Activated T-cell treated with anti-CD3 and anti-CD28 coated beads, Interleukin-2, amount 50 U/mL, for 72 hours (primary cell): ENCODE measurements at regions not wholly inside any gene's neighbourhood (a gene's known extent, or its start where the extent isn't known, plus 50 kb on each side); places are given as distances from the start of the nearest gene placed in this dataset.

Experiments
- ATAC-seq, 2 donors: fragments of 150-1000 bp; cut with Tn5 transposase; replicated peaks in 1 of 2; 2 replicates each; pipeline ENCODE4 v1.10.0; 2021; ENCODE audit warnings: moderate library complexity in 2 of 2, mild to moderate bottlenecking in 1 of 2
- DNase-seq, 2 donors: peaks; one replicate each; pipeline ENCODE4 v3.0.0; 2021 to 2022; ENCODE audit warnings: mixed read lengths in 1 of 2
- H3K27ac Mint-ChIP-seq: one replicate; pipeline ENCODE4 v1.8.0; 2022; ENCODE audit warnings: mild to moderate bottlenecking, moderate library complexity, mixed read lengths
- H3K27me3 Mint-ChIP-seq: one replicate; pipeline ENCODE4 v1.8.0; 2022; ENCODE audit warnings: low read depth, mixed read lengths
- H3K36me3 Mint-ChIP-seq, 2 donors: one replicate each; pipeline ENCODE4 v1.8.0; 2022; ENCODE audit warnings: mixed read lengths in 2 of 2, mild to moderate bottlenecking in 1 of 2; ENCODE audit not compliant: insufficient read depth in 2 of 2
- H3K4me1 Mint-ChIP-seq: one replicate; pipeline ENCODE4 v1.8.0; 2022; ENCODE audit warnings: low read depth, mixed read lengths
- H3K4me3 Mint-ChIP-seq, 2 donors: one replicate each; pipeline ENCODE4 v1.8.0; 2022; ENCODE audit warnings: mild to moderate bottlenecking in 2 of 2, mixed read lengths in 2 of 2, moderate library complexity in 2 of 2
- H3K9me3 Mint-ChIP-seq, 2 donors: one replicate each; pipeline ENCODE4 v1.8.0; 2022; ENCODE audit warnings: mixed read lengths in 2 of 2

GRCh38 chr7:81598951-81599350 lies 170.9 kb downstream of the HGF start:
- DNase-seq (no peak), ATAC-seq (no peak)
- no peaks in the 10 kb centered on the region for H3K27me3 Mint-ChIP-seq
- no peak overlapping the region for H3K4me3 Mint-ChIP-seq
- H3K27ac Mint-ChIP-seq, result no peak overlapping the region
- peaks cover 2 to 7% of the 10 kb centered on the region in 2 donors for H3K9me3 Mint-ChIP-seq
- H3K4me1 Mint-ChIP-seq, result no peaks in the 10 kb centered on the region
- no peaks in the 10 kb centered on the region for H3K36me3 Mint-ChIP-seq

- Mint-ChIP-seq H3K27me3 (no peaks in the 10 kb centered on the region), H3K4me1 (no peaks in the 10 kb centered on the region), H3K4me3 (no peak overlapping the region), H3K27ac (no peak overlapping the region), H3K36me3 (peaks cover 1 to 4% of the 10 kb centered on the region in 2 donors), H3K9me3 (peaks cover 0 to 7% of the 10 kb centered on the region in 2 donors)
- DNase-seq (no peak), ATAC-seq (no peak)
Measured at GRCh38 chr7:81594767-81595166, 175.1 kb downstream of the HGF start.

DNA sequence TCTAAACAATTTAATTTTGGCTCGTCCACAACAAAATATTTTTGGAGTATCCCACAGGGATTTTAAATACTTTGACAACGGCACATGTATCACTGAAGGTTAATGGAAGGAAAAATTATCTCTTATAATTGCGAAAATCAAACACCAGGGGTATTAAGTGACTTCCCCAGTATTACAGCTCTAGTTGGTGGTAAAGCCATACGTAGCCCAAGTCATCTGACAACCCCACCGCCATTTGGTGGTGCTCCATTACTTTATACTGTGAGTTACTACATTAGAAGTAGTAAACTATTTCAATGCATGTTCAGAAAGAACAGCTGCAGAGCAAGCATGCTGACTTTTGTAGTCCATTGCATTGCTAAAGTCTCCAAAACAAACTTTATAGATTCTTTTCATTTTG lies 179.7 kb downstream of the HGF start:
- peaks cover 1 to 4% of the 10 kb centered on the region in 2 donors for H3K36me3 Mint-ChIP-seq
- no peaks in the 10 kb centered on the region for H3K4me1 Mint-ChIP-seq
- H3K27ac Mint-ChIP-seq, result no peak overlapping the region
- H3K4me3 Mint-ChIP-seq, result no peak overlapping the region
- DNase-seq, result no peak
- no peak for ATAC-seq
- H3K9me3 Mint-ChIP-seq, result peaks cover 0 to 7% of the 10 kb centered on the region in 2 donors
- H3K27me3 Mint-ChIP-seq, result no peaks in the 10 kb centered on the region

- peaks cover 0 to 2% of the 10 kb centered on the region in 2 donors for H3K9me3 Mint-ChIP-seq
- H3K4me3 Mint-ChIP-seq, result no peak overlapping the region
- H3K4me1 Mint-ChIP-seq, result no peaks in the 10 kb centered on the region
- H3K27ac Mint-ChIP-seq, result no peak overlapping the region
- no peak for DNase-seq
- H3K36me3 Mint-ChIP-seq, result no peaks in the 10 kb centered on the region
- H3K27me3 Mint-ChIP-seq, result no peaks in the 10 kb centered on the region
- no peak for ATAC-seq
Measured at GRCh38 chr7:81584667-81585066, 185.2 kb downstream of the HGF start.

DNA sequence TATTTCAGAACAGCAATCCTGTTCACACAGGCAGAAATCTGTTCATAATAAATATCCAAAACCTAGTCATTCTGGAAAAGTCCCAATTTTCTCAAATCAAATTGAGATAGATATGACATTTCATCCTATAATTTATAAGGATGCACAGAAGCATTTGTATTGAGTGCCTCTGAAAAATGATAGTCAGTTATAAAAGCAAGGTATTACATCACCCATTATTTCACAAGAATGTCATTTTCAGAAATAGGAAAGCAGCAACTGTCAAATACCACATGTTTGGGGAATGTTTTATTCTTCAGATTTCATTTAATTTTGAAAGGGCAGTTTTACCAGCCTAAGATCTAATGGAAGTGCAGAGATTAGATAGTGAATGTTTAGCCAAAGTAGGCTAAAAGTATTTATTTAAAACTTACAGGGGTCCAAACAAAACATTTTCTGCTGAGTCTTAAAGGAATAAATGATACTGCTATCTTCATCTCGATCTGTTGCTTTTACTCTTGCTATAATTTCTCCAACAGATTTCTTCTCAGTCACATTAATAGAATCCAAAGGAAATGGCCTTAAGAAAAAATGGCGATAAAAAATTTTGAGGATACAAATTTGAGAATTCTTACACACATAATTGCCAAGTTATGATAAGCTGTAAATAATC lies 185.8 kb downstream of the HGF start:
- no peak for DNase-seq

GRCh38 chr7:81583090-81583489 lies 186.8 kb downstream of the HGF start:
- Mint-ChIP-seq H3K36me3 (no peaks in the 10 kb centered on the region), H3K9me3 (peaks cover 0 to 2% of the 10 kb centered on the region in 2 donors), H3K27ac (no peak overlapping the region), H3K27me3 (no peaks in the 10 kb centered on the region), H3K4me1 (no peaks in the 10 kb centered on the region), H3K4me3 (no peak overlapping the region)
- DNase-seq, result no peak
- no peak for ATAC-seq

More for the DNA sequence above, 185.8 kb downstream of the HGF start:
- Mint-ChIP-seq H3K27ac (no peak overlapping the region), H3K9me3 (peaks cover 0 to 2% of the 10 kb centered on the region in 2 donors), H3K4me1 (no peaks in the 10 kb centered on the region), H3K27me3 (no peaks in the 10 kb centered on the region), H3K4me3 (no peak overlapping the region), H3K36me3 (no peaks in the 10 kb centered on the region)
- ATAC-seq, result no peak

- no peak overlapping the region for H3K27ac Mint-ChIP-seq
- peaks cover 0 to 2% of the 10 kb centered on the region in 2 donors for H3K36me3 Mint-ChIP-seq
- no peaks in the 10 kb centered on the region for H3K4me1 Mint-ChIP-seq
- no peak overlapping the region for H3K4me3 Mint-ChIP-seq
- H3K27me3 Mint-ChIP-seq, result no peaks in the 10 kb centered on the region
- ATAC-seq (no peak), DNase-seq (no peak)
- H3K9me3 Mint-ChIP-seq, result peaks cover 0 to 6% of the 10 kb centered on the region in 2 donors
Measured at GRCh38 chr7:81577642-81578340, 192.1 kb downstream of the HGF start.

GRCh38 chr7:81574723-81575326 lies 195.0 kb downstream of the HGF start:
- H3K9me3 Mint-ChIP-seq, result peaks cover 0 to 6% of the 10 kb centered on the region in 2 donors
- H3K36me3 Mint-ChIP-seq, result peaks cover 0 to 2% of the 10 kb centered on the region in 2 donors
- H3K27ac Mint-ChIP-seq, result no peak overlapping the region
- no peaks in the 10 kb centered on the region for H3K27me3 Mint-ChIP-seq
- ATAC-seq (no peak), DNase-seq (no peak)
- H3K4me1 Mint-ChIP-seq, result no peaks in the 10 kb centered on the region
- no peak overlapping the region for H3K4me3 Mint-ChIP-seq

DNA sequence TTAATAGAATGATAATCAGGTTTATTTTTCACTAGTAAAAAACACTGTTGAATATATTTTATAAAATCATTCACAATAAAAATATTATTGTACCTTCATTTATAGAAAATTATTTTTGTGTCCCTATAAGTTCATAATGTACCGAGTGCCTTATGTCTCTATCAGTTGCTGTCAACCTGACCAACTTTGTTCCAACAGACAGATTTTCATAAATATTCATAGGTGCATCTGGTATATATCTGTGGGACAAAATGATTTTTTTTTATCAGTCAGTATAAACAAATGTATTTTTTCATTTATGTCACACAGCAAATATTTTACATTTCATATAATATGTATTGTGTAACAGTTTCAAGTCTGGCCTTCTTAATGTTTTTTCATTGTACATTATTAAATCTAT lies 195.9 kb downstream of the HGF start:
- no peaks in the 10 kb centered on the region for H3K27me3 Mint-ChIP-seq
- H3K4me3 Mint-ChIP-seq, result no peak overlapping the region
- ATAC-seq, result no peak
- H3K36me3 Mint-ChIP-seq, result peaks cover 0 to 2% of the 10 kb centered on the region in 2 donors
- H3K9me3 Mint-ChIP-seq, result peaks cover 0 to 6% of the 10 kb centered on the region in 2 donors
- no peaks in the 10 kb centered on the region for H3K4me1 Mint-ChIP-seq
- no peak for DNase-seq
- H3K27ac Mint-ChIP-seq, result no peak overlapping the region

DNA sequence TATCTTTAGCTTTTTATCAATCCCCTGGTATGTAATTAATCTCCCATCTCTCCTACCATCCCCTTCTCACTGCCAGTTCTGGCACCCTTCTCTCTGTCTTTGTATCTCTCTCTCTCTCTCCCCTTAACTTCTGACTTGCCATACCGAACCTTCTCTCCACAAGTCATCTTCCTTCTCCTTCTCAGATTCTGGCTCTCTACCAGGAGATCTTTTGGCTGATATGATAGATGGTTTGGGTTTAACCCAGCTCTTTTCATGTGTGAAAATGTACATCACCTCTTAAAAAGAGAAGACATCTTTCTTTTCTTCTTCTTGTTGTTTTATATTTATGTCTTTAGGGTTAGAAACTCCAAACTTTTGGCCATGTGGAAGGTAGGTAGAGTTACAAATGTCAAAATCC lies 196.7 kb downstream of the HGF start:
- ATAC-seq, result no peak
- DNase-seq, result no peak
- Mint-ChIP-seq H3K4me1 (no peaks in the 10 kb centered on the region), H3K27ac (no peak overlapping the region), H3K27me3 (no peaks in the 10 kb centered on the region), H3K36me3 (peaks cover 0 to 2% of the 10 kb centered on the region in 2 donors), H3K4me3 (no peak overlapping the region), H3K9me3 (peaks cover 0 to 6% of the 10 kb centered on the region in 2 donors)

DNA sequence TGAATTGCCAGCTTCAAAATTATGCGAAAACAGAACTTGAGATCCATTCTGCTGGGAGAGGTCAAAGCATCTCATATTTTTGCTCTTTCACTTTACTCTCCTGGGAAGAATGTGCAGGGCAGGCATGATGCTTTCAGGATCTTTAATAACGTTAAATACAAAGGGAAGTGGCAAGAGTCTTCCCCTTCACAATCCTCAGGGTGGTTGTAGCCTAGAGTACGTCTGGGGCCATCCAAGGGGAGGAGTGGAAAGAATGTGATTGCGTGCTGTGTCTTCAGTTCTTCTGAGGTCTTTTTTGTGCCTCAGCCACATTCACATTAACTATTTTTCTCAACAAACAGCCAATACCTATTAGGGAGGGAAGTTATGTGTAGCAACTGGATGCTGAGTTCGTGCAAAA lies 207.3 kb downstream of the HGF start:
- H3K27ac Mint-ChIP-seq, result no peak overlapping the region
- no peaks in the 10 kb centered on the region for H3K36me3 Mint-ChIP-seq
- no peak for ATAC-seq
- H3K27me3 Mint-ChIP-seq, result no peaks in the 10 kb centered on the region
- no peaks in the 10 kb centered on the region for H3K4me1 Mint-ChIP-seq
- no peak for DNase-seq
- H3K9me3 Mint-ChIP-seq, result peaks cover 0 to 10% of the 10 kb centered on the region in 2 donors
- no peak overlapping the region for H3K4me3 Mint-ChIP-seq

- ATAC-seq (no peak), DNase-seq (no peak)
- Mint-ChIP-seq H3K9me3 (peaks cover 0 to 4% of the 10 kb centered on the region in 2 donors), H3K4me1 (no peaks in the 10 kb centered on the region), H3K27me3 (no peaks in the 10 kb centered on the region), H3K27ac (no peak overlapping the region), H3K36me3 (no peaks in the 10 kb centered on the region), H3K4me3 (no peak overlapping the region)
Measured at GRCh38 chr7:81560708-81561107, 209.1 kb downstream of the HGF start.

DNA sequence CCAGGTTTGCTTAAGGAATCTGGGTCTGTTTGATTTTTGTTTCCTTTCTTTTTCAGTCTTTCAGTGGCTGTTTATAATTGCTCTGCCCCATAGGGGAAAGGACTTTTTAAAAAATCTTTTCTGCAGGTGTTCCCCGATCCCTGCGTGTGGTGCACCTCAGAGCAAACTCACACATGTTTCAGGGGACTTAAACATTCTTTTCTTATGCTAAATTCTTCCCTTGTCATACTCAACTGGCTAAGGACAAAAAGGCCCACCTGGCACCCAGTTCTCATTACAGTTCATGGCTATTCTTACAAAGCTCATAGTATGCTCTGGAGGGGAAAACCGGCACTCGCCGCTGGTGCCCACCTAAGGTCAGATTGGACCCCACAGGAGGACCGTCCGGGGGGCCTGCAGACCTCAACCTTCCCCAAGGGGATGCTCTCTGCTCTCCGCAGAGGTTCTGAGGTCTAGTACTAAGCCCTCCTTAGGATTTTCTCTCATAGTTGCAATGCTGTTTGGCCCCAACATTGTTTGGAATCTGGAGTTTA lies 220.3 kb downstream of the HGF start:
- Mint-ChIP-seq H3K27ac (no peak overlapping the region), H3K9me3 (peaks cover 0 to 2% of the 10 kb centered on the region in 2 donors), H3K4me1 (no peaks in the 10 kb centered on the region), H3K36me3 (no peaks in the 10 kb centered on the region), H3K4me3 (no peak overlapping the region), H3K27me3 (no peaks in the 10 kb centered on the region)
- ATAC-seq (no peak), DNase-seq (no peak)
